Activated CD8-positive, alpha-beta T cell treated with anti-CD3 and anti-CD28 coated beads for 36 hours (primary cell): ENCODE measurements at regions not wholly inside any gene's neighbourhood (a gene's known extent, or its start where the extent isn't known, plus 50 kb on each side); places are given as distances from the start of the nearest gene placed in this dataset.

Source experiments
- ATAC-seq: fragments of 200-7000 bp; cut with Tn5 transposase; one replicate; pipeline ENCODE4 v1.10.0; 2021; ENCODE audit warnings: mild to moderate bottlenecking, moderate library complexity
- CTCF ChIA-PET: fragments of 350-600 bp; sonication (Branson Sonifier 250); formaldehyde crosslinking; loops from one replicate; lab custom pipeline; 2021; ENCODE audit warnings: antibody characterized with exemption; lab: Charles Lee
- POLR2A ChIA-PET: fragments of 350-600 bp; sonication (Branson Sonifier 250); formaldehyde crosslinking; loops from one replicate; lab custom pipeline; 2021; ENCODE audit warnings: antibody characterized with exemption; lab: Charles Lee
- DNase-seq: peaks from one replicate; pipeline ENCODE4 v3.0.0-alpha.2; 2020
- H3K27ac Mint-ChIP-seq: one replicate; pipeline ENCODE4 v1.8.0; 2021; ENCODE audit warnings: mild to moderate bottlenecking, mixed read lengths
- H3K27me3 Mint-ChIP-seq: one replicate; pipeline ENCODE4 v1.8.0; 2021; ENCODE audit warnings: mixed read lengths
- H3K36me3 Mint-ChIP-seq: one replicate; pipeline ENCODE4 v1.8.0; 2021; ENCODE audit warnings: low read depth, mixed read lengths
- H3K4me1 Mint-ChIP-seq: one replicate; pipeline ENCODE4 v1.8.0; 2021; ENCODE audit warnings: low read depth, mixed read lengths
- H3K4me3 Mint-ChIP-seq: one replicate; pipeline ENCODE4 v1.8.0; 2021; ENCODE audit warnings: mild to moderate bottlenecking, moderate library complexity, mixed read lengths
- H3K9me3 Mint-ChIP-seq: one replicate; pipeline ENCODE4 v1.8.0; 2021; ENCODE audit warnings: mixed read lengths
- intact Hi-C: fragments of 100-400 bp; cut with micrococcal nuclease; formaldehyde crosslinking; loops from one replicate; pipeline ENCODE4 v1.10.0; 2022
- TF ChIP-seq, protein P1 (sequence below): fragments of 200-600 bp; IDR thresholded peaks from one replicate; pipeline ENCODE4 v1.8.0; 2022; ENCODE audit warnings: antibody characterized with exemption, mild to moderate bottlenecking

DNA sequence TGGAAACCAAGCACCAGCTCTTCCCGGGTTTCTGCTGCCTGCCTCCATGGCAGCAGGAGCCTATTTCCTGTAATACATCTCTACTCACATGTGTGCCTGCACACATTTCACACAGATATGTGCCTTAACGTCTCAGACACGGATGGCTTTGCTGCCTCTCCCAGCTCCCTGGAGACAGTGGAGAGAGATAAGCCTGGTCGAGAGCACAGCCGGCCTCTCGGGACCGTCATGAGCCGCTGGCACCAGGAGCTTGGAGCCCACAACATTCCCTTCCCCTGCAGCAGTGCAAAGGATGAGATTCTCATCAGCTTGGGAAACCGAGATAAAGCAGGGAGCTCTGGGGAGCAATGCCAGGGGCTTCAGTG is 587.7 kb downstream of the BRD1 start:
- no peaks in the 10 kb centered on the region for H3K4me1 Mint-ChIP-seq
- CTCF ChIA-PET, result no interaction called here
- DNase-seq, result no peak
- ATAC-seq, result no peak
- H3K27ac Mint-ChIP-seq, result no peak overlapping the region
- no peaks in the 10 kb centered on the region for H3K9me3 Mint-ChIP-seq
- H3K36me3 Mint-ChIP-seq, result no peaks in the 10 kb centered on the region
- H3K27me3 Mint-ChIP-seq, result no peaks in the 10 kb centered on the region
- intact Hi-C loops, result no loop called here
- no peak overlapping the region for H3K4me3 Mint-ChIP-seq
- TF ChIP-seq, protein P1, sequence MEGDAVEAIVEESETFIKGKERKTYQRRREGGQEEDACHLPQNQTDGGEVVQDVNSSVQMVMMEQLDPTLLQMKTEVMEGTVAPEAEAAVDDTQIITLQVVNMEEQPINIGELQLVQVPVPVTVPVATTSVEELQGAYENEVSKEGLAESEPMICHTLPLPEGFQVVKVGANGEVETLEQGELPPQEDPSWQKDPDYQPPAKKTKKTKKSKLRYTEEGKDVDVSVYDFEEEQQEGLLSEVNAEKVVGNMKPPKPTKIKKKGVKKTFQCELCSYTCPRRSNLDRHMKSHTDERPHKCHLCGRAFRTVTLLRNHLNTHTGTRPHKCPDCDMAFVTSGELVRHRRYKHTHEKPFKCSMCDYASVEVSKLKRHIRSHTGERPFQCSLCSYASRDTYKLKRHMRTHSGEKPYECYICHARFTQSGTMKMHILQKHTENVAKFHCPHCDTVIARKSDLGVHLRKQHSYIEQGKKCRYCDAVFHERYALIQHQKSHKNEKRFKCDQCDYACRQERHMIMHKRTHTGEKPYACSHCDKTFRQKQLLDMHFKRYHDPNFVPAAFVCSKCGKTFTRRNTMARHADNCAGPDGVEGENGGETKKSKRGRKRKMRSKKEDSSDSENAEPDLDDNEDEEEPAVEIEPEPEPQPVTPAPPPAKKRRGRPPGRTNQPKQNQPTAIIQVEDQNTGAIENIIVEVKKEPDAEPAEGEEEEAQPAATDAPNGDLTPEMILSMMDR, result no peak
- POLR2A ChIA-PET, result no interaction called here

DNA sequence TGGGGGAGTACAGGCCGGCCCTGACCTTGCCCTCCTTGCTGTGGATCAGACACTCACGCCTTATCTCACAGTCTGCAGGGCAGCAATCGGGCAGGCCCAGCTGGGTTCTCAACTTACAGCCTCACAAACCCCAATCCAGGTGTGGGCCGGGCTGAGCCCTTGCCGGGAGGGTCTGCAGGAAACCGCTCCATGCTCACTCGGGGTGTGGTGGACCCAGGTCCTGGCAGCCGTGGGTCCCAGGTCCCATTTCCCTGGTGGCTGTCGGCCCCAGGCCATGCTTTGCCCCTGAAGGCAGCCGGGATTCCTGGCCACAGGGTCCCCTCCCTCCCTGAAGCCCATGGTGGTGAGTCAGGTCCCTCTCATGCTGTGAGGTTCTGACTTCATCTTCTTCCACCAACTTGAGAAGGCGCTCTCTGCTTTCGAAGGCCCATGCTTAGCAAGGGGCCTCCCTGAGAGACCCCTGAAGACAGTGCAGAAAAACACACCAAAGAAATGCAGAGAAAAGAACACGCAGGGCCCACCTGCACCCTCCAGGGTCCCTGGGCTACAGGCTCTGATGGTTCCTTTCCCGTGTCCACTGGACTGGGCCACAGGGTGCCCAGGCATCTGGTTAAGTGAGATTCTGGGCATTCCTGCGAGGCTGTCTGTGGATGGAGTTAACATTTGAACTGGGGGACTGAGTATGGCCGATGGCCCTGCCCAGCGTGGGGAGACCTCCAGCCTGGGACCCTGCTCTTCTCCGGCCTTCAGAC is 588.2 kb downstream of the BRD1 start:
- H3K27me3 Mint-ChIP-seq, result no peaks in the 10 kb centered on the region
- H3K9me3 Mint-ChIP-seq, result no peaks in the 10 kb centered on the region
- H3K4me3 Mint-ChIP-seq, result no peak overlapping the region
- H3K27ac Mint-ChIP-seq, result no peak overlapping the region
- DNase-seq (no peak), ATAC-seq (no peak)
- ChIA-PET CTCF (no interaction called here), POLR2A (no interaction called here)
- no peaks in the 10 kb centered on the region for H3K36me3 Mint-ChIP-seq
- no peaks in the 10 kb centered on the region for H3K4me1 Mint-ChIP-seq
- TF ChIP-seq, protein P1, result no peak
- intact Hi-C loops, result no loop called here

DNA sequence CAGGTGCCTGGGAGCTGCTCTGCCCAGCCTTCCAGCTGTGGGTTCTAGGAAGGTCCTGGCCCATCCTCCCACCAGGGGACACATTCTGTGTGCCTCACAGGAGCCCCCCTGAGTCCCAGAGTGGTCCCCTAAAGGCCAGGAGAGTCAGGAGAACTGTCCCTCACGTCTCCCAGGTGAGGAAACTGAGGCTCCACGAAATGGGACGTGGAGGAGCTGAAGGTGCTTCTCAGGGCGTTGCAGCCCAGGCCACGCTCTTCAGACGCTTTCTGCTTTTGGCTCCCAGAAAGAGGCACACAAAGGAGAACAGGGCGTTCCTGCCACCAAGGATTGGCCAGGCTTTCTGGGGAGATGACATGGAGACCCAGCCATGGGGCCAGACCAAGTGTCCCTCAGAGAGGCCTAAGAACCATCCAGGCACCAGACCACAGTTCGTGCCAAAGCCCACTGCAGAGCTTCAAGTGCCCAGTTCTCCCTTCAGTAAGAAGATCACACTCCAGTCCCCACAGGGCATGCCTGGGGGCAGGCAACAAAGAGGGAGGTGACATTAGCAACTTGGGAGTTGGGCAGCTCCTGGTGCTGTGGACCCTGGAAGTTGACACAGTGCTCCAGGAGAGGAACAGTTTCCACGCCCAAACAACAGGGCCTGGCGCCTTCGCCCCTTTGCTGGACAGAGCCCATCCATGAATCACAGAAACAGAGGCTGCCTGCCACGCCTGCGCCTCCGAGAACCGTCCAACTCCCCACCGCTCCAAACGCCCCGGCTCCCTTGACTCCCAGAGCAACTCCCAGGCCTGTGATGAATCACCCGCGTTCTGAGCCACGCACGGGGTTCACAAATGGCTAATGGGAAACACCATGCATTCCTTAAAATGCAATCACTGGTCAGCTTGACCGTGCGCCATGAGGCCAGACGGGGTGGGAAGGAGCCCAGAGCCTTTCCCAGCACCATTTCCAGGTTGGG is 589.2 kb downstream of the BRD1 start:
- DNase-seq, result no peak
- H3K27ac Mint-ChIP-seq, result no peak overlapping the region
- no peaks in the 10 kb centered on the region for H3K27me3 Mint-ChIP-seq
- H3K4me1 Mint-ChIP-seq, result no peaks in the 10 kb centered on the region
- no peak for ATAC-seq
- H3K36me3 Mint-ChIP-seq, result no peaks in the 10 kb centered on the region
- CTCF ChIA-PET, result no interaction called here
- TF ChIP-seq, protein P1, result no peak
- H3K9me3 Mint-ChIP-seq, result no peaks in the 10 kb centered on the region
- intact Hi-C loops, result no loop called here
- POLR2A ChIA-PET, result no interaction called here
- H3K4me3 Mint-ChIP-seq, result no peak overlapping the region

DNA sequence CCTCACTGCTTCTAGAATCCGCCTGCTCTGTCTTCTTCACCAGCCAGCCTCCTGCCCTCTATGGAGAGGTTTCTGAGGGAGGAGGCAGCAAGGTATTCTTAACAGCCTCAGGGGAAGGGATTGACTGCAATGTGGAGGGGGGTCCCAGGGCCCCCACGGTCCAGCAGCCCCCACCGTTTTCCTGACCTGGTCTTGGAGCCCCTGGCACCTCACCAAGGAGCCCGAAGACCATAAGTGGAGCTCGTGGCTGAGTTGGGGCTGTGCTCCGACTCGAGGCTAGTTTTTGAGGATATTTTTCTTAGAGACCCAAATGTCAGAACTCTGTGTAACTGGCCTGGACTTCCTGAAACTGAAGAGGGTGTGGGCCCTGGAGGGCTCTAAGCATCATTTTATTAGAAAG is 590.0 kb downstream of the BRD1 start:
- CTCF ChIA-PET, result no interaction called here
- Mint-ChIP-seq H3K4me3 (no peak overlapping the region), H3K4me1 (no peaks in the 10 kb centered on the region), H3K27me3 (no peaks in the 10 kb centered on the region), H3K36me3 (no peaks in the 10 kb centered on the region), H3K27ac (no peak overlapping the region), H3K9me3 (no peaks in the 10 kb centered on the region)
- intact Hi-C loops, result no loop called here
- TF ChIP-seq, protein P1, result no peak
- POLR2A ChIA-PET, result no interaction called here
- DNase-seq (no peak), ATAC-seq (no peak)

DNA sequence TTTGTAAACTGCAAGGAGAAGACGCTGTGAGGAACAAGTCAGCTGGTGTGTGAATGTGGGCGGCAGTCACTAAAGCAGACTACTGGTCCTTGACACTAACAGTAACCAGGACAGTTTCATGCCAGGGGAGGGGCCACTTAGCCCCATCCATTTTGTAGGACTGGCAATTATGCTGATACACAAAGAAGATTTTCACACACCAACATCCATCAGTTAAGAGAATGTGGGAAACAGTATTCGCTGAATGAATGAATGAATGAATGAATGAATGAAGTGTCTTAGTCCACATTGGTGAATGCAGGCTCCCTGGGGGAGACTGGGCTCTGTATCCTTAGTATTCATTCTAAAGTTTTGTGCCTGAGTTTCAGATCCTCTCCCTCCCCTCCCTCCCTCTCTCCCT is 590.4 kb downstream of the BRD1 start:
- no peak overlapping the region for H3K4me3 Mint-ChIP-seq

More for the DNA sequence above, 590.4 kb downstream of the BRD1 start:
- POLR2A ChIA-PET, result no interaction called here
- H3K36me3 Mint-ChIP-seq, result no peaks in the 10 kb centered on the region
- intact Hi-C loops, result no loop called here
- no peaks in the 10 kb centered on the region for H3K9me3 Mint-ChIP-seq
- ATAC-seq (no peak), DNase-seq (no peak)
- no peaks in the 10 kb centered on the region for H3K27me3 Mint-ChIP-seq
- no peaks in the 10 kb centered on the region for H3K4me1 Mint-ChIP-seq
- TF ChIP-seq, protein P1, result no peak
- no peak overlapping the region for H3K27ac Mint-ChIP-seq
- CTCF ChIA-PET, result no interaction called here
